Liver (tissue), 8 donors: ENCODE measurements at regions not wholly inside any gene's neighbourhood (a gene's known extent, or its start where the extent isn't known, plus 50 kb on each side); places are given as distances from the start of the nearest gene placed in this dataset.
"Not testable (repeated sequence)": the region's sequence is repeated elsewhere in the genome, so short reads cannot be mapped to it uniquely, and the experiment has no call there.

Source experiments
- DNase-seq: peaks from one replicate; pipeline ENCODE4 v3.0.0-alpha.2; 2017; ENCODE audit warnings: low spot score
- H3K27ac ChIP-seq, 2 donors: one replicate each; pipeline ENCODE4 v1.7.0; 2013; ENCODE audit warnings: inconsistent platforms in 2 of 2, low read length in 2 of 2, control low read depth in 1 of 2, low read depth in 1 of 2, mild to moderate bottlenecking in 1 of 2
- H3K27me3 ChIP-seq, 4 donors: one replicate each; pipeline versions ENCODE4 v1.6.1 to v1.7.0; 2013; ENCODE audit warnings: low read length in 3 of 4, inconsistent platforms in 1 of 4, mild to moderate bottlenecking in 1 of 4, moderate library complexity in 1 of 4; ENCODE audit not compliant: control insufficient read depth in 4 of 4, insufficient read depth in 4 of 4
- H3K36me3 ChIP-seq, 4 donors: one replicate each; pipeline versions ENCODE4 v1.6.1 to v1.7.0; 2013; ENCODE audit warnings: low read length in 3 of 4, mild to moderate bottlenecking in 3 of 4, low read depth in 1 of 4, moderate library complexity in 1 of 4; ENCODE audit not compliant: control insufficient read depth in 4 of 4, insufficient read depth in 3 of 4
- H3K4me1 ChIP-seq, 4 donors: one replicate each; pipeline versions ENCODE4 v1.6.1 to v1.7.0; 2013; ENCODE audit warnings: low read length in 3 of 4, mild to moderate bottlenecking in 3 of 4, moderate library complexity in 1 of 4; ENCODE audit not compliant: control insufficient read depth in 4 of 4, insufficient read depth in 4 of 4
- H3K4me3 ChIP-seq, 3 donors: one replicate each; pipeline versions ENCODE4 v1.6.1 to v1.7.0; 2013; ENCODE audit warnings: low read length in 3 of 3, control low read depth in 1 of 3, low read depth in 1 of 3, mild to moderate bottlenecking in 1 of 3
- H3K9ac ChIP-seq, 2 donors: one replicate each; pipeline ENCODE4 v1.7.0; 2013; ENCODE audit warnings: low read length in 2 of 2, mild to moderate bottlenecking in 2 of 2, moderate library complexity in 2 of 2, control low read depth in 1 of 2, low read depth in 1 of 2
- H3K9me3 ChIP-seq, 4 donors: one replicate each; pipeline versions ENCODE4 v1.6.1 to v1.7.0; 2013; ENCODE audit warnings: low read length in 3 of 4; ENCODE audit not compliant: control insufficient read depth in 4 of 4
- EGR1 ChIP-seq, 2 donors: IDR thresholded peaks; 2 replicates each; pipeline ENCODE4 v1.6.1; 2016 to 2018; ENCODE audit warnings: antibody characterized with exemption in 2 of 2, low read depth in 2 of 2
- FOXA1 ChIP-seq: IDR thresholded peaks from 2 replicates; pipeline ENCODE4 v1.6.1; 2016; ENCODE audit warnings: antibody characterized with exemption
- FOXA2 ChIP-seq: IDR thresholded peaks from 2 replicates; pipeline ENCODE4 v1.6.1; 2016; ENCODE audit warnings: antibody characterized with exemption
- GABPA ChIP-seq, 2 donors: IDR thresholded peaks in 1 of 2; conservative IDR thresholded peaks in 1 of 2; 2 replicates each; pipeline ENCODE4 v1.6.1; 2016; ENCODE audit warnings: antibody characterized with exemption in 2 of 2, mild to moderate bottlenecking in 1 of 2, moderate library complexity in 1 of 2
- HNF4A ChIP-seq, 2 donors: conservative IDR thresholded peaks; 2 replicates each; pipeline ENCODE4 v1.6.1; 2016; ENCODE audit warnings: antibody characterized with exemption in 2 of 2, mild to moderate bottlenecking in 2 of 2
- HNF4G ChIP-seq: IDR thresholded peaks from 2 replicates; pipeline ENCODE4 v1.6.1; 2016; ENCODE audit warnings: antibody characterized with exemption
- JUND ChIP-seq, 2 donors: IDR thresholded peaks; 2 replicates each; pipeline ENCODE4 v1.6.1; 2016; ENCODE audit warnings: antibody characterized with exemption in 2 of 2
- NR2F2 ChIP-seq: IDR thresholded peaks from 2 replicates; pipeline ENCODE4 v1.6.1; 2016; ENCODE audit warnings: antibody characterized with exemption
- RAD21 ChIP-seq, 2 donors: IDR thresholded peaks; 2 replicates each; pipeline ENCODE4 v1.6.1; 2016; ENCODE audit warnings: antibody characterized with exemption in 2 of 2, mild to moderate bottlenecking in 2 of 2
- RXRA ChIP-seq, 2 donors: IDR thresholded peaks; 2 replicates each; pipeline ENCODE4 v1.6.1; 2017 to 2018; ENCODE audit warnings: antibody characterized with exemption in 2 of 2, mild to moderate bottlenecking in 1 of 2
- SP1 ChIP-seq: IDR thresholded peaks from 2 replicates; pipeline ENCODE4 v1.6.1; 2018; ENCODE audit warnings: antibody characterized with exemption, mild to moderate bottlenecking
- TAF1 ChIP-seq: conservative IDR thresholded peaks from 2 replicates; pipeline ENCODE4 v1.6.1; 2016; ENCODE audit warnings: antibody characterized with exemption, mild to moderate bottlenecking
- YY1 ChIP-seq: IDR thresholded peaks from 2 replicates; pipeline ENCODE4 v1.6.1; 2016; ENCODE audit warnings: antibody characterized with exemption, mild to moderate bottlenecking
- WGBS: extraction: QIAGEN DNeasy Blood & Tissue Kit; methylation state at CpG from one replicate; pipeline ENCODE4 v1.1.7; 2013; 5-methylcytosine and 5-hydroxymethylcytosine counted together
- TF ChIP-seq, protein P1 (sequence below): IDR thresholded peaks from 2 replicates; pipeline ENCODE4 v1.6.1; 2016; ENCODE audit warnings: antibody characterized with exemption
- TF ChIP-seq, protein P2 (sequence below): fragments of 150-350 bp; IDR thresholded peaks from 2 replicates; pipeline ENCODE4 v1.5.1; 2017; ENCODE audit warnings: improper control_type of control experiment, low read depth, low read length; ENCODE audit not compliant: missing input control
- TF ChIP-seq, protein P3 (sequence below): IDR thresholded peaks from 2 replicates; pipeline ENCODE4 v1.6.1; 2016; ENCODE audit warnings: antibody characterized with exemption, mild to moderate bottlenecking
- TF ChIP-seq, protein P4 (sequence below): IDR thresholded peaks from 2 replicates; pipeline ENCODE4 v1.6.1; 2016; ENCODE audit warnings: antibody characterized with exemption
- TF ChIP-seq, protein P5 (sequence below): IDR thresholded peaks from 2 replicates; pipeline ENCODE4 v1.6.1; 2016; ENCODE audit warnings: antibody characterized with exemption
- donor health status: healthy.
- donor health status: healthy.
- donor health status: healthy.
- donor health status: healthy.
- donor health status: healthy.

DNA sequence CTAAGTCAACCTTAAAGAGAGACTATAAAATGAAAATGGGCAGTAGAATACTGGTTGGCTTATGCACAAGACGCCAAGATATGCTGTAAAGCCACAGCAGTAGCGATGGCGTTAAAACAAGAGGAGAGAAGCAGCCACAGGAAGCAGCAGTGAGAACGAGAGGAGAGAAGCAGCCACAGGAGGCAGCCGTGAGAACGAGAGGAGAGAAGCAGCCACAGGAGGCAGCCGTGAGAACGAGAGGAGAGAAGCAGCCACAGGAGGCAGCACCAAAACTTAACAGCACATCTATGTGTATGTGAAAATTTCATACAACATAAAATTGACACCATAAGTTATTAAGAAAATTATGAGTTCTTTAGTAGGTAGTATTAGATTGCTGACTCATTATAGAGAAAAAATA is 2318.6 kb upstream of the ACO1 start:
- Histone ChIP-seq H3K36me3 (no peaks in the 10 kb centered on the region), H3K4me1 (no peaks in the 10 kb centered on the region), H3K9me3 (no peaks in the 10 kb centered on the region), H3K4me3 (no peak overlapping the region), H3K9ac (no peak overlapping the region), H3K27ac (no peak overlapping the region), H3K27me3 (no peaks in the 10 kb centered on the region)
- DNase-seq = no peak
- TF ChIP-seq HNF4A (conservative IDR thresholded peaks at IDR 0.05) = no peak
- TF ChIP-seq, protein P1, sequence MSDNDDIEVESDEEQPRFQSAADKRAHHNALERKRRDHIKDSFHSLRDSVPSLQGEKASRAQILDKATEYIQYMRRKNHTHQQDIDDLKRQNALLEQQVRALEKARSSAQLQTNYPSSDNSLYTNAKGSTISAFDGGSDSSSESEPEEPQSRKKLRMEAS = no peak
- TF ChIP-seq, protein P2, sequence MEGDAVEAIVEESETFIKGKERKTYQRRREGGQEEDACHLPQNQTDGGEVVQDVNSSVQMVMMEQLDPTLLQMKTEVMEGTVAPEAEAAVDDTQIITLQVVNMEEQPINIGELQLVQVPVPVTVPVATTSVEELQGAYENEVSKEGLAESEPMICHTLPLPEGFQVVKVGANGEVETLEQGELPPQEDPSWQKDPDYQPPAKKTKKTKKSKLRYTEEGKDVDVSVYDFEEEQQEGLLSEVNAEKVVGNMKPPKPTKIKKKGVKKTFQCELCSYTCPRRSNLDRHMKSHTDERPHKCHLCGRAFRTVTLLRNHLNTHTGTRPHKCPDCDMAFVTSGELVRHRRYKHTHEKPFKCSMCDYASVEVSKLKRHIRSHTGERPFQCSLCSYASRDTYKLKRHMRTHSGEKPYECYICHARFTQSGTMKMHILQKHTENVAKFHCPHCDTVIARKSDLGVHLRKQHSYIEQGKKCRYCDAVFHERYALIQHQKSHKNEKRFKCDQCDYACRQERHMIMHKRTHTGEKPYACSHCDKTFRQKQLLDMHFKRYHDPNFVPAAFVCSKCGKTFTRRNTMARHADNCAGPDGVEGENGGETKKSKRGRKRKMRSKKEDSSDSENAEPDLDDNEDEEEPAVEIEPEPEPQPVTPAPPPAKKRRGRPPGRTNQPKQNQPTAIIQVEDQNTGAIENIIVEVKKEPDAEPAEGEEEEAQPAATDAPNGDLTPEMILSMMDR = no peak
- no peak for TF ChIP-seq SP1
- TF ChIP-seq, protein P3, sequence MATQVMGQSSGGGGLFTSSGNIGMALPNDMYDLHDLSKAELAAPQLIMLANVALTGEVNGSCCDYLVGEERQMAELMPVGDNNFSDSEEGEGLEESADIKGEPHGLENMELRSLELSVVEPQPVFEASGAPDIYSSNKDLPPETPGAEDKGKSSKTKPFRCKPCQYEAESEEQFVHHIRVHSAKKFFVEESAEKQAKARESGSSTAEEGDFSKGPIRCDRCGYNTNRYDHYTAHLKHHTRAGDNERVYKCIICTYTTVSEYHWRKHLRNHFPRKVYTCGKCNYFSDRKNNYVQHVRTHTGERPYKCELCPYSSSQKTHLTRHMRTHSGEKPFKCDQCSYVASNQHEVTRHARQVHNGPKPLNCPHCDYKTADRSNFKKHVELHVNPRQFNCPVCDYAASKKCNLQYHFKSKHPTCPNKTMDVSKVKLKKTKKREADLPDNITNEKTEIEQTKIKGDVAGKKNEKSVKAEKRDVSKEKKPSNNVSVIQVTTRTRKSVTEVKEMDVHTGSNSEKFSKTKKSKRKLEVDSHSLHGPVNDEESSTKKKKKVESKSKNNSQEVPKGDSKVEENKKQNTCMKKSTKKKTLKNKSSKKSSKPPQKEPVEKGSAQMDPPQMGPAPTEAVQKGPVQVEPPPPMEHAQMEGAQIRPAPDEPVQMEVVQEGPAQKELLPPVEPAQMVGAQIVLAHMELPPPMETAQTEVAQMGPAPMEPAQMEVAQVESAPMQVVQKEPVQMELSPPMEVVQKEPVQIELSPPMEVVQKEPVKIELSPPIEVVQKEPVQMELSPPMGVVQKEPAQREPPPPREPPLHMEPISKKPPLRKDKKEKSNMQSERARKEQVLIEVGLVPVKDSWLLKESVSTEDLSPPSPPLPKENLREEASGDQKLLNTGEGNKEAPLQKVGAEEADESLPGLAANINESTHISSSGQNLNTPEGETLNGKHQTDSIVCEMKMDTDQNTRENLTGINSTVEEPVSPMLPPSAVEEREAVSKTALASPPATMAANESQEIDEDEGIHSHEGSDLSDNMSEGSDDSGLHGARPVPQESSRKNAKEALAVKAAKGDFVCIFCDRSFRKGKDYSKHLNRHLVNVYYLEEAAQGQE = no peak
- TF ChIP-seq, protein P4, sequence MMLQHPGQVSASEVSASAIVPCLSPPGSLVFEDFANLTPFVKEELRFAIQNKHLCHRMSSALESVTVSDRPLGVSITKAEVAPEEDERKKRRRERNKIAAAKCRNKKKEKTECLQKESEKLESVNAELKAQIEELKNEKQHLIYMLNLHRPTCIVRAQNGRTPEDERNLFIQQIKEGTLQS = no peak
- no peak for TF ChIP-seq GABPA (IDR thresholded peaks at IDR 0.05 in 1 of 2, conservative IDR thresholded peaks at IDR 0.05 in 1 of 2)
- TF ChIP-seq EGR1 (IDR thresholded peaks at IDR 0.05; ENCODE audit: low read depth in 2 of 2) = no peak
- TF ChIP-seq YY1 = no peak
- TF ChIP-seq FOXA2 = no peak
- no peak for TF ChIP-seq HNF4G
- TF ChIP-seq RXRA (IDR thresholded peaks at IDR 0.05) = no peak
- TF ChIP-seq, protein P5, sequence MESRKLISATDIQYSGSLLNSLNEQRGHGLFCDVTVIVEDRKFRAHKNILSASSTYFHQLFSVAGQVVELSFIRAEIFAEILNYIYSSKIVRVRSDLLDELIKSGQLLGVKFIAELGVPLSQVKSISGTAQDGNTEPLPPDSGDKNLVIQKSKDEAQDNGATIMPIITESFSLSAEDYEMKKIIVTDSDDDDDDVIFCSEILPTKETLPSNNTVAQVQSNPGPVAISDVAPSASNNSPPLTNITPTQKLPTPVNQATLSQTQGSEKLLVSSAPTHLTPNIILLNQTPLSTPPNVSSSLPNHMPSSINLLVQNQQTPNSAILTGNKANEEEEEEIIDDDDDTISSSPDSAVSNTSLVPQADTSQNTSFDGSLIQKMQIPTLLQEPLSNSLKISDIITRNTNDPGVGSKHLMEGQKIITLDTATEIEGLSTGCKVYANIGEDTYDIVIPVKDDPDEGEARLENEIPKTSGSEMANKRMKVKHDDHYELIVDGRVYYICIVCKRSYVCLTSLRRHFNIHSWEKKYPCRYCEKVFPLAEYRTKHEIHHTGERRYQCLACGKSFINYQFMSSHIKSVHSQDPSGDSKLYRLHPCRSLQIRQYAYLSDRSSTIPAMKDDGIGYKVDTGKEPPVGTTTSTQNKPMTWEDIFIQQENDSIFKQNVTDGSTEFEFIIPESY = no peak
- no peak for TF ChIP-seq FOXA1
- TF ChIP-seq JUND (IDR thresholded peaks at IDR 0.05) = no peak
- no peak for TF ChIP-seq RAD21 (IDR thresholded peaks at IDR 0.05)
- no peak for TF ChIP-seq TAF1
- no peak for TF ChIP-seq NR2F2
- 78% methylated on average over 8 of the region's 8 CpGs for WGBS

DNA sequence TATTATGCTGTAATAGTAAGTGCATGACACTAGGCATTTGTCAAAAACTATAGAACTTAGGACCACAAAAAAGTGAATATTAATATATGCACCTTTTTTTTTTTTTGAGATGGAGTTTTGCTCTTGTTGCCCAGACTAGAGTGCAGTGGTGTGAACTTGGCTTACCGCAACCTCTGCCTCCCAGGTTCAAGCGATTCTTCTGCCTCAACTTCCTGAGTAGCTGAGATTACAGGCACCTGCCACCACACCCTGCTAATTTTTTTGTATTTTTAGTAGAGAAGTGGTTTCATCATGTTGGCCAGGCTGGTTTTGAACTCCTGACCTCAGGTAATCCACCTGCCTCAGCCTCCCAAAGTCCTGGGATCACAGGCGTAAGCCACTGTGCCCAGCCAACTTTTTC is 2315.2 kb upstream of the ACO1 start:
- H3K27ac ChIP-seq, H3K36me3 ChIP-seq, H3K4me1 ChIP-seq, H3K9me3 ChIP-seq, DNase-seq, H3K27me3 ChIP-seq, H3K4me3 ChIP-seq, H3K9ac ChIP-seq: not testable (repeated sequence)
- 80% methylated on average over 3 of the region's 3 CpGs for WGBS
